Astrocyte (in vitro differentiated cells and primary cell): ENCODE measurements at regions not wholly inside any gene's neighbourhood (a gene's known extent, or its start where the extent isn't known, plus 50 kb on each side); places are given as distances from the start of the nearest gene placed in this dataset.

Experiments
- CTCF ChIP-seq: IDR thresholded peaks from 2 replicates; pipeline ENCODE4 v1.5.1; 2011; ENCODE audit warnings: low read depth, mild to moderate bottlenecking, inconsistent platforms, low read length, moderate library complexity; ENCODE audit not compliant: insufficient read depth
- EZH2 ChIP-seq: IDR thresholded peaks from 2 replicates; pipeline ENCODE4 v1.6.1; 2012; ENCODE audit warnings: mild to moderate bottlenecking, low read length, inconsistent platforms; ENCODE audit not compliant: insufficient read depth

GRCh38 chr10:78690354-78691111 is 378.2 kb upstream of the ZMIZ1 start:
- no peak for TF ChIP-seq CTCF
- no peak for TF ChIP-seq EZH2
